ENCODE measurements at regions not wholly inside any gene's neighbourhood (a gene's known extent, or its start where the extent isn't known, plus 50 kb on each side); places are given as distances from the start of the nearest gene placed in this dataset.

DNA sequence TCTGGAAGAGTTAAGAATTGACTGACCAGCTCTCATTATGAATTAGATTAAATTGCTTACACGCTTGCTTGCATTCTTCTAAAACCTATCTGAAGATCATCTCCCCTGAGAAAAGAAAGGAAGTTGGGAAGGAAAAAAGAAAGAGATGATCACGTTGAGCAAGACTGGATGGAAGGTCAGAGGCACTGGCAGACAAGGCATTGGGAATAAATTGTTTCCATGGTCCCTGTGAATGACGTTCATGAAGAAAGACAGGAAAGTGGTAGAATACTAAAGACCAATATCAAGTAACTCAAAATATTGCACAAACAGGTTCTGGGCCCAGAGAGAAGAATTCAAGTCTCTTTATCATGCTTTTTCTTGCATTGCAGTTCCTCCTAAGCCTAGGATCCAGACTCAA is 1045.4 kb upstream of the MAP3K7 start:
- TF ChIP-seq, protein P1, sequence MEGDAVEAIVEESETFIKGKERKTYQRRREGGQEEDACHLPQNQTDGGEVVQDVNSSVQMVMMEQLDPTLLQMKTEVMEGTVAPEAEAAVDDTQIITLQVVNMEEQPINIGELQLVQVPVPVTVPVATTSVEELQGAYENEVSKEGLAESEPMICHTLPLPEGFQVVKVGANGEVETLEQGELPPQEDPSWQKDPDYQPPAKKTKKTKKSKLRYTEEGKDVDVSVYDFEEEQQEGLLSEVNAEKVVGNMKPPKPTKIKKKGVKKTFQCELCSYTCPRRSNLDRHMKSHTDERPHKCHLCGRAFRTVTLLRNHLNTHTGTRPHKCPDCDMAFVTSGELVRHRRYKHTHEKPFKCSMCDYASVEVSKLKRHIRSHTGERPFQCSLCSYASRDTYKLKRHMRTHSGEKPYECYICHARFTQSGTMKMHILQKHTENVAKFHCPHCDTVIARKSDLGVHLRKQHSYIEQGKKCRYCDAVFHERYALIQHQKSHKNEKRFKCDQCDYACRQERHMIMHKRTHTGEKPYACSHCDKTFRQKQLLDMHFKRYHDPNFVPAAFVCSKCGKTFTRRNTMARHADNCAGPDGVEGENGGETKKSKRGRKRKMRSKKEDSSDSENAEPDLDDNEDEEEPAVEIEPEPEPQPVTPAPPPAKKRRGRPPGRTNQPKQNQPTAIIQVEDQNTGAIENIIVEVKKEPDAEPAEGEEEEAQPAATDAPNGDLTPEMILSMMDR (IDR thresholded peaks at IDR 0.05) = no peak
- TF ChIP-seq POLR2A (IDR thresholded peaks at IDR 0.05) = no peak
- Histone ChIP-seq H3K9me3 (no peaks in the 10 kb centered on the region), H3K27me3 (no peaks in the 10 kb centered on the region), H3K4me3 (no peak overlapping the region), H3K27ac (no peak overlapping the region), H3K36me3 (replicated peaks in 1 of 2; ENCODE audit: insufficient read depth in 1 of 2, low read depth in 2 of 2) (no peaks in the 10 kb centered on the region), H3K4me1 (no peaks in the 10 kb centered on the region)
- 41 to 48% methylated on average over 3 of the region's 3 CpGs for WGBS, 2 donors
- ATAC-seq = no peak
- intact Hi-C loops (cut with DNase I) = no loop called here
- no peak for DNase-seq

DNA sequence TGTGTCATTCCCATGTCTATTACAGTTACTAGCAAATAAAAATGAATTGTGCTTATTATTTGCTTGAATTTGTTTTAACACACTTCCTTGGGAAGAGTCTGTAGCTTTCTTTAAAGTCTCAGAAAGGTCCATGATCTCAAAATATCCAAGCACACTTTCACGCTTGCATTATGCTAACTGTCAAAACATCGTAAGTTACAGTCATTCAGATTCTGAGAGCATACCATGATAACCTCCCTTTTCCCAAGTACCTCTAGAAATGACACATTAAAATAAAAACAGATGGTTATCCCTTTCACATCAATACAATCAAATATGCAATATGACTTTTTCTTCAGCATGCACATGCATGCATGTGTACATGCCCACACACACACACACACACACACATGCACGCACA is 1044.4 kb upstream of the MAP3K7 start:
- intact Hi-C loops (cut with DNase I) = no loop called here
- H3K4me1 ChIP-seq = no peaks in the 10 kb centered on the region
- DNase-seq (no peak), ATAC-seq (no peak)
- H3K4me3 ChIP-seq = no peak overlapping the region
- 74 to 91% methylated on average over 3 of the region's 3 CpGs for WGBS, 2 donors
- H3K27me3 ChIP-seq = no peaks in the 10 kb centered on the region
- no peaks in the 10 kb centered on the region for H3K36me3 ChIP-seq (replicated peaks in 1 of 2; ENCODE audit: insufficient read depth in 1 of 2, low read depth in 2 of 2)
- TF ChIP-seq POLR2A (IDR thresholded peaks at IDR 0.05) = no peak
- TF ChIP-seq, protein P1 (IDR thresholded peaks at IDR 0.05) = no peak
- no peak overlapping the region for H3K27ac ChIP-seq
- H3K9me3 ChIP-seq = no peaks in the 10 kb centered on the region

DNA sequence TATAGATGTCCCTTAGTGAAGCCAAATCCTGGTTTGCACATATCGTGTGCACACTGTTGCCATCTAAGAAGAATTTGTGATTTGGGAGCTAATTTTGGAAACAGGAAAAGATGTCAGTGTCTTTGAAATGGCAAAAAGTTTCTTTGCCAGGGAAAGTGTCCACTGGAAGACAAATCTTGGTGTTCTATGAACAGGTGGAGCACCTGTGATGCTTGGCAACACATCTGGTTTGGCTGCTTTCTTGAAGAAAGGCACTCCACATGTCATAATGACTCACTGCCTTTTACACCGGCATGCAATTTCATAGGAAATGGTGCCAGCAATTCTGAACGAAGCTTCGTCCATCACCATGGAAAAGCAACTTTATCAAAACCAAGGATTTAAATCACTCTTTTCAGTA is 1040.0 kb upstream of the MAP3K7 start:
- Histone ChIP-seq H3K4me1 (no peaks in the 10 kb centered on the region), H3K4me3 (no peak overlapping the region), H3K36me3 (replicated peaks in 1 of 2; ENCODE audit: insufficient read depth in 1 of 2, low read depth in 2 of 2) (no peaks in the 10 kb centered on the region), H3K27me3 (no peaks in the 10 kb centered on the region), H3K9me3 (no peaks in the 10 kb centered on the region), H3K27ac (no peak overlapping the region)
- DNase-seq (no peak), ATAC-seq (no peak)
- TF ChIP-seq, protein P1 (IDR thresholded peaks at IDR 0.05) = no peak
- TF ChIP-seq POLR2A (IDR thresholded peaks at IDR 0.05) = no peak
- WGBS, 2 donors = 58 to 65% methylated on average over 4 of the region's 4 CpGs
- intact Hi-C loops (cut with DNase I) = no loop called here

DNA sequence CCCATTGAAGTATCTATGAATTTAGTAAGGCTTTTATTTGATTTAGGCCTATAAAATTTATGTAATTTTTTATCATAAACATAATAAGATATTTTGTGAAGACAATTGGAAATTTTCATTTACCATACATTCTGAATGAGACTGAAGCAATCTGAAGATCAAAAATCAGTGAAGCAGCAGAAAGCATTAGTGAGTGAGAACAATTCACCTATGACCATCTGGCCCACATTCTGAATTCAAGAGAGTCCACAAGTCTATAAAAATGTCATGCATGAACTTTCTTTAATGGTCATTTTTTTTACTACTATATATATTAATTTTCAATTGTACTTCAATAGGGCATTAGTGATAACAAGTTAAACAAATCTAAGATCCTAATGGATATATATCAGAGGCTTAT is 1026.6 kb upstream of the MAP3K7 start:
- ATAC-seq = no peak
- no peaks in the 10 kb centered on the region for H3K36me3 ChIP-seq (replicated peaks in 1 of 2; ENCODE audit: insufficient read depth in 1 of 2, low read depth in 2 of 2)
- no peak for TF ChIP-seq POLR2A (IDR thresholded peaks at IDR 0.05)
- TF ChIP-seq, protein P1 (IDR thresholded peaks at IDR 0.05) = no peak
- H3K4me3 ChIP-seq = no peak overlapping the region
- no peaks in the 10 kb centered on the region for H3K9me3 ChIP-seq
- no peaks in the 10 kb centered on the region for H3K27me3 ChIP-seq
- no peak overlapping the region for H3K27ac ChIP-seq
- no peaks in the 10 kb centered on the region for H3K4me1 ChIP-seq
- no peak for DNase-seq
- intact Hi-C loops (cut with DNase I) = no loop called here

DNA sequence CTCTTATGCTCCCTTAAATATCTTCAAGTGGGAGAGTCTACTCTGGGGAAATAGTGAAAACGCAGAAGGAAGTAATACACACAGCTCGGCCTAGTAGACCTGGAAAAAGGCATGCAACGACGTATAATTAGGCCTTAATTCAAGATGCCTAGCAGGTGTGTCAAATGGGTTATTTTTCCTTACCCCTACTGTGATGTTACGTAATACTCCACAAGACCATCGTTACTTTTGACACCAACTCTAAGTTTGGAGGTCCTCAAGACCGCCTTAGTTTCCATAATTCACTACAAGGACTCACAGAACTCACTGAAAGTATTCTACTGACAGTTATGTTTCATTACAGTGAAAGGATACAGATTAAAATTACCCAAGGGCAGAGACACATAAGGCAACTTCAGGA is 1024.3 kb upstream of the MAP3K7 start:
- H3K36me3 ChIP-seq (replicated peaks in 1 of 2; ENCODE audit: insufficient read depth in 1 of 2, low read depth in 2 of 2) = no peaks in the 10 kb centered on the region
- no peaks in the 10 kb centered on the region for H3K4me1 ChIP-seq
- no peak for TF ChIP-seq POLR2A (IDR thresholded peaks at IDR 0.05)
- TF ChIP-seq, protein P1 (IDR thresholded peaks at IDR 0.05) = no peak
- H3K9me3 ChIP-seq = no peaks in the 10 kb centered on the region
- intact Hi-C loops (cut with DNase I) = no loop called here
- H3K27me3 ChIP-seq = no peaks in the 10 kb centered on the region
- ATAC-seq = no peak
- H3K27ac ChIP-seq = no peak overlapping the region
- no peak for DNase-seq
- H3K4me3 ChIP-seq = no peak overlapping the region
- WGBS, 2 donors = 69 to 78% methylated on average over 7 of the region's 7 CpGs

All from body of pancreas (tissue), 4 donors.